NCI-H2227 (cell line): ENCODE measurements at regions not wholly inside any gene's neighbourhood (a gene's known extent, or its start where the extent isn't known, plus 50 kb on each side); places are given as distances from the start of the nearest gene placed in this dataset.

Experiments used
- DNase-seq: peaks from one replicate; lab custom pipeline; 2025; ENCODE audit not compliant: unreplicated experiment; lab: John Stamatoyannopoulos, UW

- DNase-seq = peak; percentile 3
Measured at GRCh38 chr9:134967547-134967930, 49.8 kb upstream of the FCN1 start.

- peak; percentile 34 for DNase-seq
Measured at GRCh38 chr9:134968011-134968822, 50.5 kb upstream of the FCN1 start.

GRCh38 chr9:134968823-134969090 lies 51.0 kb upstream of the FCN1 start:
- no peak for DNase-seq

GRCh38 chr9:134969156-134970045 lies 51.7 kb upstream of the FCN1 start:
- no peak for DNase-seq

- DNase-seq = no peak
Measured at GRCh38 chr9:134970198-134970597, 52.5 kb upstream of the FCN1 start.

- no peak for DNase-seq
Measured at GRCh38 chr9:134970719-134971118, 53.0 kb upstream of the FCN1 start.

GRCh38 chr9:134971196-134971595 lies 53.5 kb upstream of the FCN1 start:
- DNase-seq = no peak

GRCh38 chr9:134971696-134972095 lies 54.0 kb upstream of the FCN1 start:
- DNase-seq = no peak

GRCh38 chr9:134972140-134972539 lies 54.4 kb upstream of the FCN1 start:
- no peak for DNase-seq

- DNase-seq = no peak
Measured at GRCh38 chr9:134975253-134975652, 57.5 kb upstream of the FCN1 start.

- no peak for DNase-seq
Measured at GRCh38 chr9:134976403-134976802, 58.7 kb upstream of the FCN1 start.

GRCh38 chr9:134978272-134978671 lies 60.6 kb upstream of the FCN1 start:
- DNase-seq = no peak

- DNase-seq = no peak
Measured at GRCh38 chr9:134980516-134980915, 62.8 kb upstream of the FCN1 start.

GRCh38 chr9:134980991-134981390 lies 63.3 kb upstream of the FCN1 start:
- DNase-seq = no peak

- no peak for DNase-seq
Measured at GRCh38 chr9:134981829-134982228, 64.1 kb upstream of the FCN1 start.

GRCh38 chr9:134982311-134982710 lies 64.6 kb upstream of the FCN1 start:
- no peak for DNase-seq

- DNase-seq = no peak
Measured at GRCh38 chr9:134983074-134983473, 65.4 kb upstream of the FCN1 start.

- no peak for DNase-seq
Measured at GRCh38 chr9:134983506-134984371, 66.0 kb upstream of the FCN1 start.

GRCh38 chr9:134984372-134985265 lies 66.9 kb upstream of the FCN1 start:
- DNase-seq = no peak

- no peak for DNase-seq
Measured at GRCh38 chr9:134985451-134985850, 67.7 kb upstream of the FCN1 start.
